Right renal cortex interstitium (tissue), 3 donors: ENCODE measurements at regions not wholly inside any gene's neighbourhood (a gene's known extent, or its start where the extent isn't known, plus 50 kb on each side); places are given as distances from the start of the nearest gene placed in this dataset.
"Not testable (repeated sequence)": the region's sequence is repeated elsewhere in the genome, so short reads cannot be mapped to it uniquely, and the experiment has no call there.

Source experiments
- DNase-seq, 3 donors: peaks; one replicate each; pipeline ENCODE4 v3.0.0-alpha.2; 2013; ENCODE audit warnings: low read depth in 3 of 3, low spot score in 2 of 3

DNA sequence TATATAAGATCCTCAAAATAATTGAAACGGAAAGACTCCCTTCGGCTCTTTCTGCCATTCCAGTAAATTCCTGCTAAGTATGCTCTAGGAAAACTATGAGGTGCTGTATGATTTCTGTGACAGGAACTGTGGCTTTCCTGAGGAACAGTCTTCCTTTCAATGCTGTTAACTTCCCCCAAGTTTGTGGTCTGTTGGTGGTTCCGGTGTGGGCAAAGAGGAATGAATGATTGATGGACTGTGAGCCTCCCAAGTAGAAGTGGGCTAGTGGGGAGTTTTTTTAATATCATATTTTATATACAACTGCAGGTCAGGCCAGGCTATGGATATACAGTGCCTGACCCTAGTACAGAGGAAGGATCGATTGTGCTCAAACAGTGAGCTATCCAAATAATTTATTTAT is 560.7 kb upstream of the RBFOX1 start:
- no peak for DNase-seq

DNA sequence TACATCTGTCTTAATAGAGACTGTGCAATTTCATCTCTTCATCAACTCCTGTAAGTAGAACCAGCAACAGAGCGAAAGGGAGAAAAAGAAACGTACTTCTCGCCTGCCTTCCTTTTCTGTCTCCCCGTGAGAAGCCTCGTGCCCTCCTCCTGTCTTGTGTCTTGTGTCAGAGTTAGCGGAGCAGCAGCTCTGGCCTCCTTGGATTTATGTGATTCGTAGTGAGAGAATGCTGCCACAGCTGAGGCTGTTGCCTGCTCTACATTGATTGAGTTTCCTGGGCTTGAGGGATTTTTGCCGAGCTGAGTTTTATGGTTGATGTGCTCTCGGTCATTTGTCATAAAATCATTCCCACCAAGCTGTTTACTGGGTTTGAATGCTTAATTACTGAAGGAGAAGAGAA is 579.1 kb upstream of the RBFOX1 start:
- DNase-seq, result no peak

DNA sequence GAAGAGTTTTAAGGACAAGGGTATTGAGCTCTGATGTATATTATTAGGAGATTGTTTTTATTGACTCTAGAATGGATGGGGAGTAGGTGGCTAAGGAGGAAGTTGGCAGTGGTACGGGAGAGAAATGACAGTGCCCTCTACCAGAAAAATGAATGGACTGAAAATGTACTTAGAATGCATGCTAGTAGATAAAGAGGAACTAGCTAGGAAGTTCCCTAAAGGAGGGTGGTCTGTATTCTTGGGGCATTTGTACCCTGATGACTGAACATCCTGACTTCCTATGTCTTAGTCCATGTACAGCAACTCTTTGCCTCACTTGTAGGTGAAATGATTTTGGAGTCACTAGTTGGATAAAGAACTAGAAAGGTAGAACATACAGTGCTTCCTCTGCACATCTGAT is 581.5 kb upstream of the RBFOX1 start:
- no peak for DNase-seq

DNA sequence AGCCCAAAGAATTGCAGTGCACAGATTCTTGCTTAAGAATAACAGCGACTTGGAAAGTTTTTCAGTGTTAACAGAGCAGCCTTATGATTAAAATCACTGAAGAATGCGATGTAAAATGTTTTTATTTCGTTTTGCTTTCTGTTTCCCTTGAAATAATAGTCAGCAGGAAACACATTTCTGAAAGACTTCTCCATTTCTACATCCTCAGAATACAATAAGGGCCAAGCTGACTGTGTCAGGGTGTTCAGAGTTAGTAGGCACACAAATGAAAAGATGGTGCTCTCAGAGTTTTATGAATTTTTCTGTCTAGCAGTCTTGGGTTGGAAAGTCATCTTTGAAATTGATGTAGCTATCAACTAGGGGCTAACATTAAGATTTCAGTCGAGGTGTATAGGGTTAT is 582.9 kb upstream of the RBFOX1 start:
- DNase-seq, result no peak

DNA sequence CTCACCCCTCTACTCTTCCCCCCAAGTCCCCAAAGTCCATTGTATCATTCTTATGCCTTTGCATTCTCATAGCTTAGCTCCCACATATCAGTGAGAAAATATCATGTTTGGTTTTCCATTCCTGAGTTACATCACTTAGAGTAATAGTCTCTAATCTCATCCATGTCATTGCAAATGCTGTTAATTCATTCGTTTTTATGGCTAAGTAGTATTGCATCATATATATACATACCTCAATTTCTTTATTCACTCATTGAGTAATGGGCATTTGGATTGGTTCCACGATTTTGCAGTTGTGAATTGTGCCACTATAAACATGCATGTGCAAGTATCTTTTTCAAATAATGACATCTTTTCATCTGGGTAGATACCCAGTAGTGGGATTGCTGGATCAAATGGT is 596.3 kb upstream of the RBFOX1 start:
- not testable (repeated sequence) for DNase-seq

DNA sequence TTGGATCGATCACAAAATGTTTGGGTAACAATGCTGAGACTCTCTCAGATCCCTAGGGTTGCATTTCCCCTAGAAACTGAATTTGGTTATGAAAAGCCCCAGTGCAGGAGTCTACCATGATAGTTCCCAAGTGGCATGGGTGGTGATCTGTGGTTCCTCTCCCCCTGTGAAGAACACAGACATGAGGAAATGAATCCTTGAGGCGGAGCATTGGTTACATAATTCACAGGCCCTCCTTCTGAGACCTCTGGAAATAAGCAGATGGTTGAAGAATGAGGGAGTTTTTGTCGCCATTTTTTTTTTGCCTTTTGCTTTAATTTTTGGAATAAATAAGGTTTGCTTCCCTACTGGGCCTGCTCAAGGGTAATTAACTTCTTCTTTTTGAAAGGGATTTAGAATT is 597.0 kb upstream of the RBFOX1 start:
- DNase-seq, result no peak

DNA sequence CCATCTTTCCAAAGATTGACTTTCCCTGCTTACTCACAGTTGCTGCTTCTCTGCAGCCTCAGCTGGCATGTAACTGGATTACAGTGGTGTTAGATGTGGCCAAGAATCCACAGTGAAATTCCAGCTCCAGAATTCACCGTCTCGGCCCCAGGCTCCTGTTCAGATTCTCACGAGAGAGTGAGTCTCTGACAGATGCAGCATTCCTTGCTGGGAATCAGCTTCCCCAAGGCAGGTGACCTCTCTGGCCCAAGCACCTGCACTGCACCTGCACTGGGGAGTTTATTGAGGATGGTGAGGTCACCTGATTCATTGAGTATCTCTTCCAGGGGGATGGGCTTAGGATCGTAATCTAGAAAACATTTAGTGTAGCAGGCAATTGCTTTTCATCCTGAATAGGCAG is 600.5 kb upstream of the RBFOX1 start:
- DNase-seq, result no peak

DNA sequence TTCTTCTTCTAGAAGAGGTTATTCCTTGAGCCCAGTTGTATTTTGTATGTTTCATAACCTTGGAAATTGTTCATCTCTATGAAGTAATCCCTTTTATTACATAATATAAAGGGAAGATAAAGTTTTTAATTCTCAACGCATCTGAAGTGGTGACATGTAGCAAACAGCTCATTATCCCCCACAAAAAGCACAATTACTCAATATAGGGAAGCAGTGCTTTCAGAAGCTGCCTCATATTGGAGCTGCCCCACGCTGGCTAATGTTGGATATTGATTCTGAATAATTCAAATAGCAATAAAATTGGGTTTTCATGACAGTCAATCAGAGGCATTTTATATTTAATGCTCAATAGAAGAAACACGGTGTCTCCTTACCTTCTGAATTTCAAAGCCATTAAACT is 604.3 kb upstream of the RBFOX1 start:
- no peak for DNase-seq

DNA sequence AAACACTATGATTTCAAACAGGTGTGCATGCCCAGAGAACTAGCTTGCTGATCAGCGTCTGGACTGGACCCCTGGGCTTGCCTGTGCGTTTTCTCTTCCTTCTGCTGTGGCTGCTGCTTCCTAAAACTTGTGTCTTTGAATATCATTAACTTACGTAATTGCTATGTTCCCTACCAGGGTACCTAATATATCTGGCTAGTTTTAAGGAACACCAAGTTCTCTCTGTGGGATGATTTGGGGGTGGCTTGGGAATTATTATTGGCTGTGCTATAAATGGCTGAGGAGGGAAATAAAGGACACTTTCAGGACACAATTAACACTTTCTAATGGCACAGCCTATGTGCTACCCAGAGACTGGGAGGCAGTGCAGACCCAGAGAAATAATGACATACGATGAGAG is 606.0 kb upstream of the RBFOX1 start:
- DNase-seq, result no peak

DNA sequence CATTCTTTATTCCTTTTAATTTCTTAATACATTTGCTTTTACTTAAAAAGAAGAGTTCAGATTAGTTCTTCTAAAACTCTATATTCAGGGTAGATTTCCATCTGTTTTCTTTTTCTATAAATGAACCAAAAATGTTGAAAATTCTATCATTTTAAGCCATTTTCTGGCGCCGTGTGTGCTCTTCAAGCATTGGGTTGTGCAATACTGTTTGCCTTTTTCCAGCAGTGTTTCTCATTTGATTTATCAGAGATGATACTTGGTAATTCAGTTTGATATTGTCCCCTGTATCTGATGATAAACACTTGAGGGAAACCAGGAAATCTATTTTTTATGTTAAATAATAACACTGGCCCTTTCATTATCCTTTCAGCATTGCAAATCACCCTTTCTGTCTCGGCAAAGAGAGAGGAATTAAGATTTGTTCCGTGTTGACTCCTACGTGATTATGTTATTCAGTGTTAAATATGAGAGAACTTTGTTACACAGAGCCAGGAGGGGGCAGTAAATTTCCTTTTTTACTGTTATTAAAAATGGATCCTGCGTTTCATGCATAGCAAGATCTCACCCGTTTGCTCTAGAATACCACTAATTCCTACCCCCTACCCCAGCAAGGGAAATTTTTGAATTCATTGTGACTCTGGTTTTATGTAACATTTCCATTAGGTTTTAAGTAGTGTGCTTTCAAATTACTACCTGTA is 606.9 kb upstream of the RBFOX1 start:
- no peak for DNase-seq

DNA sequence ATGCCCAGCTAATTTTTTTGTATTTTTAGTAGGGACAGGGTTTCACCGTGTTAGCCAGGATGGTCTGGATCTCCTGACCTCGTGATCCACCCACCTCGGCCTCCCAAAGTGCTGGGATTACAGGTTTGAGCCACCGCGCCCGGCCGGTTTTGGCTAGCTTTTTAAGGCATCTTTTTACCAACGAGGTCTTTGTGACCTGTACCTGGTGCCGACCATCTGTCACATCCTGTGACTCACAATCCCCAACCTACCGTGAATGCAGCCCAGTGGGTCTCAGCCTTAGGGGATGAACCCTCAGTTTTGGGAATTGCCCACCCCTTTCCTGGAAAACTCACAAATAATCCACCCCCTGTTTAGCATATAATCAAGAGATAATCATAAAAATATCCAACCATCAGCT is 607.4 kb upstream of the RBFOX1 start:
- not testable (repeated sequence) for DNase-seq

DNA sequence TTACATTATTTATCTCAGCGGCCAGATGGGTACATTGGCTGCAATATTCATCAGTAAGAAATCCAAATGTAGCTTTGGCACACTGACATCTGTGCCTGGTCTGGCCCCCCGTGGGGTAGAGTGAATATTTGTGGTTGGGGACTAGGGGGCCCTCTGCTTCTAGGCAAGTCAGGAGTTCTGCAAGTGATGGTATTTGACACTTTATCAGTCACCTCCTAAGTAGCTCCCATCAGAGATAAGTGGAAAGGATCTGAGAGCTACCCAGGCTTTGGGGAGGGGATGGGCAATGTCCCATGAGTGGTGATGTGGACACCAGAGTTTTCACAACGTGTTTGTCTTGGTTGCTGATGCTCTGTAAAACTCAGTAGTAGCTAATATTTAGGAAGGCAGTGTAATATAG is 609.9 kb upstream of the RBFOX1 start:
- no peak for DNase-seq

DNA sequence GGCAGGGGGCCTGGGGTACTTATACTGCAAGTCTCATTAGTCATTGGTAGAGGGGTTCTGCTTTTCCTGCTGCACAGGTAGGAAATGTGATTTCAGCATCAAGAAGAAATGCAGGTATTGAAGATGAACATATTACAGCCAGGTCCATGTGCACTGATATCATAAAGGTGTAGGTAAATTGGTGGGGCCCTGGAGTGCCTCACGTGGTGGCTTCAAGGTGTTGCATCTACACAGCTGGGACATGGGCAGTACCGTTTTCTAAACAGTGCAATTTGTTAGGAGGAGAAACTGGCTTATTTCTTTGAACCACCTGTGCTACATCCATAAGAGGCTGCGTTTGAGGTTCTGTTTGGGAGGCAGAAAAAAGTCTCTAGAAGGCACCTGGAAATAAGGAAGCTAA is 618.1 kb upstream of the RBFOX1 start:
- no peak for DNase-seq

DNA sequence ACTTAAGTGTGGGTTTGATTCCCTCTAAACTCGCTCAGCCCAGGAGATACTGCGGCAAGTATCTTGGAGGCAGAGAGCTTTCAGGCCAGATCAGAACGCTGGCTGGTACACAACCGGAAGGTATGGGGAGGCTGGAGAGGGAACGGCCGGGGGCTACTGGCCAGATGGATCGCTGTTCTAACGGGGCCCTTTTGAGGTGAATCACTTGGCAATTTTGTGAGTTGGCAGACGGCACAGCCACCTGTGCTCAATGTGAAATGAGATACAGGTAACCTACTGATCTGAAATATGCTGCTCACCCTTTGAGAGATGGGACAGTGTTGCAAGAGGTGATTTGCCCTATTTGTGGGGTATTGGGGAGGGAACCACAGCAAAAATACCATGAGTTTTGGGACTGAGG is 622.9 kb upstream of the RBFOX1 start:
- DNase-seq, result no peak

DNA sequence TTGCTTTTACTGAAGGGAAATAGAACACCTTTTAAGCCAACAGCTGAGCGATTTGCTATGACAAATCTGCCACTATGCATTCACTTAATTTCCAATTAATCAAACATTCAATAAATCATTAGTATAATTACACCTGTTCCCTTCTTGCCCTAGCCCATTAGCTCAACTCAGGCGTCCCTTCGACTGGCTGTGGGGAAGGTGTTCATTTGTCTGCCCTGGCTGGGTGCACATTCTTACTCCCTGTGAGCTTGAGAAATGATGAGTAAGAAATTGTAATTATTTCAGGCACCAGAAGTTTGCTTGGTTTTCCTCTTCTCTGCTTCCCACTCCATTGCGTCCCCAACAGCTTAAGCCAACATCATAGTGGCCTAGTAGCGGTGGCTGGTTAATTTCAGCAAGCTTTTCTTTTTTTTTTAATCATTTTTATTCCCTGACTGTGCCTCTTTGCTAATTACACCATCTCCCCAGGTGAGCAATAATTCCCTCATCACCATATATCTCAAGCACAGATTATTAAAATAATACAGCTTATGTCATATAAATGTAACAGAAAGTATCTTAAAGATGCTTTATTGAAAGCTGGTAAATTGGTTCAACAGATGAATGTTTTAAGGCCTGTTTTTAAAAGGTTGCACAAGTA is 623.9 kb upstream of the RBFOX1 start:
- no peak for DNase-seq

DNA sequence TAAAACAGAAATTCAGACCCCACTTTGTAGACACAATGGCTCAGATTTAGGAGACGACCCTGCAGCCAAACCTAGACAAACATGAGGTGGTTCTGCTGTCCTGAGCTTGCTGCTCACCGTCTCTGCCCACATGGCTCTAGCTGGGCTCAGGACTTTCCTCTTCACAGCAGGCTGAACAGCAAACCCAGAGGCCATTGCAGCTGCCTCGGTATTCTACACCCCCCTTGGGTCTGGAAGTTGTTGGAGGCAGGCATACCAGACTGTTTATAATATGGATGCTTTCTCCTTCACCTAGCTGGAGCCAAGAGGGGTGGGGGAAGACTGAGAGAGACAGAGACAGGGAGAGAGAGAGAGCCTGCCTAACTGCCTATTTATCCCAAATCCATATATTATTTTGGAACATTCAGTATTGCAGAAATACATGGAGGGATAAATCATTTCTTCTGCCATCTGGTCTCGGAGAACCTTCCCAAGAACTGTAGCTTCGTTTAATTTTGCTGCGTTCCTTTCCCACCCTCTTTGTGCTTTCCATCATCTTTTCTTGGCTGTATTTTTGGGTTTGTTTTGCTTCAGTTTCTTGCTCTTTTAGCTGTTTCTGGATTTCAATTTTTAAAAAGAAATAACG is 628.2 kb upstream of the RBFOX1 start:
- DNase-seq, result no peak

DNA sequence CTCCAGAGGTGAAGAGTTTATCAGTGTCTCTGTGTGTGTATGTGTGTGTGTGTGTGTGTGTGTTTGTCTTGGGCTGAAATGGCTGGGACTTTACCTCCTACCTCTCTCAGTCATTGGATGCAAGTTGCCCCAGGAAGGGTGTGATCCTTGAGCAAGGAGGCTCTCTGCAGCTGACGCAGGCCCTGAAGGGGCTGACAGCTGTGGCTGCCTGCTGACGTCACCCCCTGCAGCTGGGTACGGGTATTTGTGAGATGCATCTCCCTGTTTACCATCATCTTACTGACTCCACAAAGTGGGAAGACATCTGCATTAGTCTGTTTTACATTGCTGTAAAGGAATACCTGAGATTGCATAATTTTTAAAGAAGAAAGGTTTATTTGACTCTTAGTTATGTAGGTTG is 631.5 kb upstream of the RBFOX1 start:
- DNase-seq, result no peak

DNA sequence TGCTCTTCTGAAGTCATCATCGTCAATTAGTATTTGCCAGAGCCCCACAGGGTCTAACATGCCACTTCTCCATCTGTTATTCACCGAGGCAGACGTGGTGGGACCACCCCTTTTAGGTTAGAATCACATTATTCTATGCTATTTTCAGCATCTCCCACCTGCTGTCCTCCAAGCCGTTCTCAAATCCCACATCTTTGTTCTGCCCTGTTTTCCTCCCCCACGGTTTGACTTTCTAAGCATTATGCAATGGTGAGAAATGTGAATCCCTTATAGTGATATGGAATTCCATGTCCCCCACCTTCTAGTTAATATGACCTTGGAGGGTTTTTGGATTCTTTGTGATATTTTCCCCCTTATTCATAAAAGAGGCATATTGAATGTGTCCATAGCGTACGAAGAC is 634.1 kb upstream of the RBFOX1 start:
- DNase-seq, result no peak

DNA sequence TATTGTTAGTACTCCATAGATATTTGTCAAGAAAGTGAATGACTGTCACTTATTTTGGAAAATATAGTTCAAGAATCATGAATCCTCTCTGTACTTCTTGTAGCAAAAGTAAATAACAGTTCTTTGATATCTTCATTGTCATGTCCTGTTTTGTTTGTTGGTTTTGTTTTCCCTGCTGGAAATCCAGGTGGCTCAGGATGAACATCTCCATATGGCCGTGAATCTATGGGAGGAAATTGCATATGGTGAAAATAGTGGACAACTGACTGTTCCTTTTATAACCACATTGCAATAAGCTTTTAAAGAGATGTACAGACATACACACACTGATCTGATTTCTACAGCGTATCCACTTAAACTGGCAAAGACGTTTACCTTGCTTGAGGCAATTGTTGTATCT is 637.0 kb upstream of the RBFOX1 start:
- no peak for DNase-seq

DNA sequence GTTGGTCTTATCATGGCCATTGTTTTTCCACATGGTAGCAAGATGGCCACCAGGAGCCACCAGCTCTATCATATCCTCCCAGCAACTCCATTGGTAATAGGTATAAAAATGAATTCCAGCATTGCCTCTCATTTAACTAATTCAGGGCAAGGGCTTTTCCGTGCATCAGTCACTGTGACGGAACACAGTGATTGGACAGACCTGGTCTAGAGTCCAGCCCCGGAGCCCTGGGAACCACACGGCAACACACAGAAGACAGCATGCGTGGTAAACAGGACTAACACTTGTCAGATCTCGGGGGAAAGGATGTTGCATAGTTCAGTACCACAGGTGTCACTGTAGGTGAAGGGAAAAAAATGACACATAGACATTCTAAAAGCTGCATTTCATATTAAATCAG is 638.0 kb upstream of the RBFOX1 start:
- no peak for DNase-seq

DNA sequence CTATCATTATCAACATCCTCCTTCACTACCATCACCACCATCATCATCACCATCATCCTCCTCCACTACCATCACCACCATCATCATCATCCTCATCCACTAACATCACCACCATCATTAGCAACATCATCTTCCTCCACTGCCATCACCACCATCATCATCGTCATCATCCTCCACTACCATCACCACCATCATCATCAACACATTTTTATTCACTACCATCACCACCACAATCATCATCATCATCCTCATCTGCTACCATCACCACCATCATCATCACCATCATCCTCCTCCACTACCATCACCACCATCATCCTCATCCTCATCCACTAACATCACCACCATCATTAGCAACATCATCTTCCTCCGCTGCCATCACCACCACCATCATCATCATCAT is 639.2 kb upstream of the RBFOX1 start:
- DNase-seq, result not testable (repeated sequence)

DNA sequence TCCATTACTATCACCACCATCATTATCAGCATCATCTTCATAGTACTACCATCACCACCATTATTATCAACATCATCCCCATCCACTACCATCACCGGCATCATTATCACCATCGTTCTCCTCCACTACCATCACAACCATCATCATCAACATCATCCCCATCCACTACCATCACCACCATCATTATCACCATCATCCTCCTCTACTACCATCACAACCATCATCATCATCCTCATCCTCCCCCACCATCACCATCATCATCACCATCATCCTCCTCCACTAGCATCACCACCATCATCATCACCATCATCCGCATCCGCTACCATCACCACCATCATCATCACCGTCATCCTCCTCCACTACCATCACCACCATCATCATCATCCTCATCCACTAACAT is 639.8 kb upstream of the RBFOX1 start:
- DNase-seq, result no peak
